ENCODE measurements at regions not wholly inside any gene's neighbourhood (a gene's known extent, or its start where the extent isn't known, plus 50 kb on each side); places are given as distances from the start of the nearest gene placed in this dataset.

GRCh38 chr14:95420060-95420459 lies 96.4 kb downstream of the SYNE3 start:
- no peak for DNase-seq

GRCh38 chr14:95419569-95419968 lies 96.9 kb downstream of the SYNE3 start:
- Histone ChIP-seq H4K8ac (ENCODE audit: low read length) (no peak overlapping the region), H3K23ac (ENCODE audit: low read length in 2 of 2) (no peak overlapping the region)

More at GRCh38 chr14:95420060-95420459, 96.4 kb downstream of the SYNE3 start:
- Histone ChIP-seq H3K36me3 (ENCODE audit: control insufficient read depth in 1 of 2, insufficient read depth in 2 of 2, low read depth in 1 of 2, low read length in 2 of 2) (peaks cover 3 to 78% of the 10 kb centered on the region in 2 experiments), H2BK120ac (ENCODE audit: low read depth, low read length) (no peak overlapping the region), H2BK5ac (ENCODE audit: low read depth, low read length, poor library complexity, severe bottlenecking) (no peak overlapping the region), H4K8ac (ENCODE audit: low read length) (no peak overlapping the region), H3K4me3 (ENCODE audit: insufficient read depth in 1 of 2, low read depth in 1 of 2, low read length in 2 of 2) (no peak overlapping the region), H2BK12ac (ENCODE audit: low read length in 2 of 2) (no peak overlapping the region), H4K91ac (ENCODE audit: low read length) (no peak overlapping the region), H2AK5ac (ENCODE audit: low read length, severe bottlenecking) (no peak overlapping the region), H2AFZ (ENCODE audit: low read depth, low read length) (no peak overlapping the region), H3K79me1 (replicated peaks; ENCODE audit: low read length, poor library complexity, severe bottlenecking) (no peaks in the 10 kb centered on the region), H3K18ac (ENCODE audit: low read depth in 1 of 2, low read length in 2 of 2) (no peak overlapping the region), H2BK15ac (ENCODE audit: low read depth, poor library complexity, severe bottlenecking) (no peak overlapping the region), H3K27me3 (ENCODE audit: control insufficient read depth in 1 of 2, insufficient read depth in 1 of 2, low read length in 2 of 2) (no peaks in the 10 kb centered on the region), H3K23ac (ENCODE audit: low read length in 2 of 2) (no peak overlapping the region), H3K9me3 (ENCODE audit: control insufficient read depth, low read length) (no peaks in the 10 kb centered on the region), H3K4ac (ENCODE audit: low read depth in 1 of 2, low read length in 2 of 2) (no peak overlapping the region), H3K4me2 (ENCODE audit: low read length, poor library complexity, severe bottlenecking) (no peak overlapping the region), H3K4me1 (ENCODE audit: control insufficient read depth, insufficient read depth, low read depth, low read length) (peaks cover 2% of the 10 kb centered on the region), H3K9ac (ENCODE audit: low read length) (no peak overlapping the region), H3K27ac (ENCODE audit: low read length, poor library complexity, severe bottlenecking) (no peak overlapping the region), H3K14ac (ENCODE audit: low read length in 2 of 2) (no peak overlapping the region)
- 93% methylated on average over 2 of the region's 3 CpGs for WGBS

GRCh38 chr14:95418858-95419257 lies 97.6 kb downstream of the SYNE3 start:
- WGBS, result 99% methylated on average over 3 of the region's 3 CpGs
- H2BK12ac ChIP-seq (ENCODE audit: low read length in 2 of 2), result no peak overlapping the region

More at GRCh38 chr14:95419569-95419968, 96.9 kb downstream of the SYNE3 start:
- H3K27me3 ChIP-seq (ENCODE audit: control insufficient read depth in 1 of 2, insufficient read depth in 1 of 2, low read length in 2 of 2), result no peaks in the 10 kb centered on the region
- no peaks in the 10 kb centered on the region for H3K79me1 ChIP-seq (replicated peaks; ENCODE audit: low read length, poor library complexity, severe bottlenecking)
- no peak overlapping the region for H3K4me2 ChIP-seq (ENCODE audit: low read length, poor library complexity, severe bottlenecking)
- no peaks in the 10 kb centered on the region for H3K9me3 ChIP-seq (ENCODE audit: control insufficient read depth, low read length)
- H2BK15ac ChIP-seq (ENCODE audit: low read depth, poor library complexity, severe bottlenecking), result no peak overlapping the region
- H3K4me1 ChIP-seq (ENCODE audit: control insufficient read depth, insufficient read depth, low read depth, low read length), result peaks cover 2% of the 10 kb centered on the region
- no peak overlapping the region for H4K91ac ChIP-seq (ENCODE audit: low read length)
- H2BK120ac ChIP-seq (ENCODE audit: low read depth, low read length), result no peak overlapping the region
- no peak overlapping the region for H2AFZ ChIP-seq (ENCODE audit: low read depth, low read length)
- H3K36me3 ChIP-seq (ENCODE audit: control insufficient read depth in 1 of 2, insufficient read depth in 2 of 2, low read depth in 1 of 2, low read length in 2 of 2), result peaks cover 3 to 78% of the 10 kb centered on the region in 2 experiments
- no peak overlapping the region for H3K9ac ChIP-seq (ENCODE audit: low read length)
- no peak overlapping the region for H3K27ac ChIP-seq (ENCODE audit: low read length, poor library complexity, severe bottlenecking)
- DNase-seq, result no peak
- H2BK5ac ChIP-seq (ENCODE audit: low read depth, low read length, poor library complexity, severe bottlenecking), result no peak overlapping the region
- no peak overlapping the region for H3K18ac ChIP-seq (ENCODE audit: low read depth in 1 of 2, low read length in 2 of 2)
- H3K4me3 ChIP-seq (ENCODE audit: insufficient read depth in 1 of 2, low read depth in 1 of 2, low read length in 2 of 2), result no peak overlapping the region
- 97% methylated on average over 4 of the region's 4 CpGs for WGBS
- H2BK12ac ChIP-seq (ENCODE audit: low read length in 2 of 2), result no peak overlapping the region
- H2AK5ac ChIP-seq (ENCODE audit: low read length, severe bottlenecking), result no peak overlapping the region
- H3K14ac ChIP-seq (ENCODE audit: low read length in 2 of 2), result no peak overlapping the region
- no peak overlapping the region for H3K4ac ChIP-seq (ENCODE audit: low read depth in 1 of 2, low read length in 2 of 2)

DNA sequence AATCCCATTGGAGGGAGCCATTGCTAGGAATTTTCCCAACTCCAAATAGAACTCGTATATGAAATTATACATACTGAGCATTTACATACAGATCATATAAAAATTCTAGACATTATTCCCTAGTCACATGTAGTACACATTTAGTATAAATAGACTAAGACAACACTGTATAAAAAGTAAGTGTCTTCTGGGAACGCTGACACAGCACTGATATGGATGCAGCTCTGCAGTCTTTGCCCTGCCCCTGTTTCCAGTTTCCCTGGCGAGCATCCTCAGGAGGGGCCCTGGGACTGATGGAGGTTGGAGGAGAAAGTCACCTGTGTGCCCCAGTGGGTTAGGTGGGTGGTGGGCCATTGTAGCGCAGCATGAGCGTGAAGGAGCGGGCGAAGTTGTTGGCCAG lies 97.8 kb upstream of the CLMN start:
- Histone ChIP-seq H3K4me3 (ENCODE audit: insufficient read depth in 1 of 2, low read depth in 1 of 2, low read length in 2 of 2) (no peak overlapping the region), H4K8ac (ENCODE audit: low read length) (no peak overlapping the region), H2BK5ac (ENCODE audit: low read depth, low read length, poor library complexity, severe bottlenecking) (no peak overlapping the region), H3K4me2 (ENCODE audit: low read length, poor library complexity, severe bottlenecking) (no peak overlapping the region), H2BK120ac (ENCODE audit: low read depth, low read length) (no peak overlapping the region), H3K4ac (ENCODE audit: low read depth in 1 of 2, low read length in 2 of 2) (no peak overlapping the region), H3K27ac (ENCODE audit: low read length, poor library complexity, severe bottlenecking) (no peak overlapping the region), H3K4me1 (ENCODE audit: control insufficient read depth, insufficient read depth, low read depth, low read length) (peaks cover 5% of the 10 kb centered on the region), H3K9ac (ENCODE audit: low read length) (no peak overlapping the region), H3K14ac (ENCODE audit: low read length in 2 of 2) (no peak overlapping the region), H4K91ac (ENCODE audit: low read length) (no peak overlapping the region), H2BK15ac (ENCODE audit: low read depth, poor library complexity, severe bottlenecking) (no peak overlapping the region), H3K79me1 (replicated peaks; ENCODE audit: low read length, poor library complexity, severe bottlenecking) (no peaks in the 10 kb centered on the region), H3K18ac (ENCODE audit: low read depth in 1 of 2, low read length in 2 of 2) (no peak overlapping the region), H3K27me3 (ENCODE audit: control insufficient read depth in 1 of 2, insufficient read depth in 1 of 2, low read length in 2 of 2) (no peaks in the 10 kb centered on the region), H2AK5ac (ENCODE audit: low read length, severe bottlenecking) (no peak overlapping the region), H3K9me3 (ENCODE audit: control insufficient read depth, low read length) (no peaks in the 10 kb centered on the region), H3K23ac (ENCODE audit: low read length in 2 of 2) (no peak overlapping the region), H3K36me3 (ENCODE audit: control insufficient read depth in 1 of 2, insufficient read depth in 2 of 2, low read depth in 1 of 2, low read length in 2 of 2) (peaks cover 3 to 67% of the 10 kb centered on the region in 2 experiments), H2BK12ac (ENCODE audit: low read length in 2 of 2) (no peak overlapping the region), H2AFZ (ENCODE audit: low read depth, low read length) (no peak overlapping the region)
- DNase-seq, result no peak
- WGBS, result 94% methylated on average over 6 of the region's 7 CpGs

More at GRCh38 chr14:95418858-95419257, 97.6 kb downstream of the SYNE3 start:
- H3K4me2 ChIP-seq (ENCODE audit: low read length, poor library complexity, severe bottlenecking), result no peak overlapping the region
- H3K9ac ChIP-seq (ENCODE audit: low read length), result no peak overlapping the region
- no peak for DNase-seq
- no peak overlapping the region for H2BK120ac ChIP-seq (ENCODE audit: low read depth, low read length)
- no peak overlapping the region for H4K8ac ChIP-seq (ENCODE audit: low read length)
- no peak overlapping the region for H2BK5ac ChIP-seq (ENCODE audit: low read depth, low read length, poor library complexity, severe bottlenecking)
- H3K14ac ChIP-seq (ENCODE audit: low read length in 2 of 2), result no peak overlapping the region
- no peak overlapping the region for H4K91ac ChIP-seq (ENCODE audit: low read length)
- no peak overlapping the region for H3K27ac ChIP-seq (ENCODE audit: low read length, poor library complexity, severe bottlenecking)
- H3K9me3 ChIP-seq (ENCODE audit: control insufficient read depth, low read length), result no peaks in the 10 kb centered on the region
- no peak overlapping the region for H2BK15ac ChIP-seq (ENCODE audit: low read depth, poor library complexity, severe bottlenecking)
- H3K79me1 ChIP-seq (replicated peaks; ENCODE audit: low read length, poor library complexity, severe bottlenecking), result no peaks in the 10 kb centered on the region
- no peaks in the 10 kb centered on the region for H3K27me3 ChIP-seq (ENCODE audit: control insufficient read depth in 1 of 2, insufficient read depth in 1 of 2, low read length in 2 of 2)
- H3K23ac ChIP-seq (ENCODE audit: low read length in 2 of 2), result no peak overlapping the region
- H2AK5ac ChIP-seq (ENCODE audit: low read length, severe bottlenecking), result no peak overlapping the region
- H3K4me1 ChIP-seq (ENCODE audit: control insufficient read depth, insufficient read depth, low read depth, low read length), result peaks cover 5% of the 10 kb centered on the region
- no peak overlapping the region for H3K4me3 ChIP-seq (ENCODE audit: insufficient read depth in 1 of 2, low read depth in 1 of 2, low read length in 2 of 2)
- H3K18ac ChIP-seq (ENCODE audit: low read depth in 1 of 2, low read length in 2 of 2), result no peak overlapping the region
- H3K36me3 ChIP-seq (ENCODE audit: control insufficient read depth in 1 of 2, insufficient read depth in 2 of 2, low read depth in 1 of 2, low read length in 2 of 2), result peaks cover 3 to 72% of the 10 kb centered on the region in 2 experiments
- H2AFZ ChIP-seq (ENCODE audit: low read depth, low read length), result no peak overlapping the region
- no peak overlapping the region for H3K4ac ChIP-seq (ENCODE audit: low read depth in 1 of 2, low read length in 2 of 2)
